ENCODE measurements at regions not wholly inside any gene's neighbourhood (a gene's known extent, or its start where the extent isn't known, plus 50 kb on each side); places are given as distances from the start of the nearest gene placed in this dataset.

- no peak for TF ChIP-seq CTCF (IDR thresholded peaks at IDR 0.05)
- no peak for TF ChIP-seq POLR2AphosphoS5 (IDR thresholded peaks at IDR 0.05)
- TF ChIP-seq POLR2A (IDR thresholded peaks at IDR 0.05) = no peak
- H3K27me3 ChIP-seq (replicated peaks; ENCODE audit: insufficient read depth) = no peaks in the 10 kb centered on the region
- no peak overlapping the region for H3K4me3 ChIP-seq
- no peaks in the 10 kb centered on the region for H3K36me3 ChIP-seq
- DNase-seq (ENCODE audit: low spot score) = no peak
- H3K4me1 ChIP-seq (replicated peaks) = no peaks in the 10 kb centered on the region
- H3K27ac ChIP-seq = no peak overlapping the region
- no peaks in the 10 kb centered on the region for H3K9me3 ChIP-seq
- 97% methylated on average over 23 of the region's 23 CpGs for WGBS
- intact Hi-C loops (cut with DNase I) = no loop called here
Measured at GRCh38 chr6:71585472-71585871, 296.9 kb downstream of the OGFRL1 start.

GRCh38 chr6:71588490-71588889 is 297.9 kb upstream of the RIMS1 start:
- Histone ChIP-seq H3K4me1 (replicated peaks) (no peaks in the 10 kb centered on the region), H3K27ac (no peak overlapping the region), H3K27me3 (replicated peaks; ENCODE audit: insufficient read depth) (no peaks in the 10 kb centered on the region), H3K4me3 (no peak overlapping the region), H3K36me3 (no peaks in the 10 kb centered on the region), H3K9me3 (no peaks in the 10 kb centered on the region)
- DNase-seq (ENCODE audit: low spot score) = no peak
- 41% methylated on average over 28 of the region's 28 CpGs for WGBS
- intact Hi-C loops (cut with DNase I) = no loop called here
- no peak for TF ChIP-seq CTCF (IDR thresholded peaks at IDR 0.05)
- TF ChIP-seq POLR2AphosphoS5 (IDR thresholded peaks at IDR 0.05) = no peak
- no peak for TF ChIP-seq POLR2A (IDR thresholded peaks at IDR 0.05)

- no peaks in the 10 kb centered on the region for H3K4me1 ChIP-seq (replicated peaks)
- TF ChIP-seq CTCF (IDR thresholded peaks at IDR 0.05) (no peak), POLR2AphosphoS5 (IDR thresholded peaks at IDR 0.05) (no peak), POLR2A (IDR thresholded peaks at IDR 0.05) (no peak)
- H3K27ac ChIP-seq = no peak overlapping the region
- DNase-seq (ENCODE audit: low spot score) = no peak
- H3K27me3 ChIP-seq (replicated peaks; ENCODE audit: insufficient read depth) = no peaks in the 10 kb centered on the region
- WGBS = 87% methylated on average over 5 of the region's 5 CpGs
- intact Hi-C loops (cut with DNase I) = no loop called here
- no peaks in the 10 kb centered on the region for H3K36me3 ChIP-seq
- H3K9me3 ChIP-seq = no peaks in the 10 kb centered on the region
- H3K4me3 ChIP-seq = no peak overlapping the region
Measured at GRCh38 chr6:71589254-71589653, 297.1 kb upstream of the RIMS1 start.

GRCh38 chr6:71592643-71593042 is 293.7 kb upstream of the RIMS1 start:
- no peaks in the 10 kb centered on the region for H3K9me3 ChIP-seq
- TF ChIP-seq CTCF (IDR thresholded peaks at IDR 0.05) (no peak), POLR2AphosphoS5 (IDR thresholded peaks at IDR 0.05) (no peak), POLR2A (IDR thresholded peaks at IDR 0.05) (no peak)
- H3K27me3 ChIP-seq (replicated peaks; ENCODE audit: insufficient read depth) = no peaks in the 10 kb centered on the region
- no peaks in the 10 kb centered on the region for H3K36me3 ChIP-seq
- intact Hi-C loops (cut with DNase I) = no loop called here
- H3K4me1 ChIP-seq (replicated peaks) = no peaks in the 10 kb centered on the region
- H3K27ac ChIP-seq = no peak overlapping the region
- H3K4me3 ChIP-seq = no peak overlapping the region
- DNase-seq (ENCODE audit: low spot score) = no peak

- Histone ChIP-seq H3K4me3 (no peak overlapping the region), H3K4me1 (replicated peaks) (no peaks in the 10 kb centered on the region), H3K27ac (no peak overlapping the region), H3K36me3 (no peaks in the 10 kb centered on the region), H3K27me3 (replicated peaks; ENCODE audit: insufficient read depth) (no peaks in the 10 kb centered on the region), H3K9me3 (no peaks in the 10 kb centered on the region)
- intact Hi-C loops (cut with DNase I) = no loop called here
- TF ChIP-seq POLR2A (IDR thresholded peaks at IDR 0.05) (no peak), CTCF (IDR thresholded peaks at IDR 0.05) (no peak)
- no peak for DNase-seq (ENCODE audit: low spot score)
Measured at GRCh38 chr6:71599359-71599758, 287.0 kb upstream of the RIMS1 start.

All from prostate gland (tissue), 2 donors.